NCI-H2107 (cell line): ENCODE measurements at regions not wholly inside any gene's neighbourhood (a gene's known extent, or its start where the extent isn't known, plus 50 kb on each side); places are given as distances from the start of the nearest gene placed in this dataset.
"Not testable (repeated sequence)": the region's sequence is repeated elsewhere in the genome, so short reads cannot be mapped to it uniquely, and the experiment has no call there.

Experiments used
- DNase-seq: peaks from one replicate; lab custom pipeline; 2025; lab: John Stamatoyannopoulos, UW

GRCh38 chr2:144986691-144987090 lies 466.8 kb upstream of the ZEB2 start:
- no peak for DNase-seq

GRCh38 chr2:144984038-144984437 lies 464.1 kb upstream of the ZEB2 start:
- no peak for DNase-seq

GRCh38 chr2:144983107-144983506 lies 463.2 kb upstream of the ZEB2 start:
- no peak for DNase-seq

- no peak for DNase-seq
Observed at GRCh38 chr2:144982481-144982880, 462.6 kb upstream of the ZEB2 start.

DNA sequence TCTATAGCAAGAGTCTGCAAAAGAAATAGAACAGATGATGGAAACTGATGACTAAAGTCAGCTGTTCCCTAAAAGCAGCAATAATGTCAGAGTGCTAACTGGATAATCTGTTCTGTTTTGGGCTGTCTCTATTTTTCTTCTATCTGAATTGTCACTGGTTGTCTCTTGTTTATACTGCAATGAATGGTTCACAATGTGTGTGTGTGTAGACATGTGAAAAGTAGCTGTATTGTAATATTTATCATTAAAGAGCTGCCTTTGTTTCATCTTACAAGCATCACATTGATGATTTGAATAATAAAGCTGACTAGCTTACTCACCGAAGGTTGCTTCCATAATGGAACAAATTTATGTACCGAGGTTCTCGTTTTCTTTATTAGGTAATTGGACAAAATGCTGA lies 456.0 kb upstream of the ZEB2 start:
- DNase-seq = no peak

DNA sequence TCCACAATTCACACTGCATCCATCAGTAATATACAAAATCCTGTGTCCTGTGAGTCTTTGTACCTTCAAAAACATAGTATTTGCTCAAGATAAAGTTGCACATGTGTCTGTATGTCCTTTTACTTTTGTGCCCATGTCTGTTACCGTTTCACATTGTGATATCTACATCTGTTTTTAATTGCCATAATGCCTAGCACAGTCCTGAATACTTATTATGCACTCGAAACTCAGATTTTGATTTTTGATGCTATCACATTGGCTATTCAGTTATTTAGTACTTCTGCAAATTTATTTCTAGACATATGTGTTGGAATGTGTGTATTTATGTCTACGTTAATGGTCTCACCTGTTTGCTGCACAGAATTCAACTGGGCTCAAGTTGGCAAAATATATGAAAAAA lies 452.8 kb upstream of the ZEB2 start:
- no peak for DNase-seq

DNA sequence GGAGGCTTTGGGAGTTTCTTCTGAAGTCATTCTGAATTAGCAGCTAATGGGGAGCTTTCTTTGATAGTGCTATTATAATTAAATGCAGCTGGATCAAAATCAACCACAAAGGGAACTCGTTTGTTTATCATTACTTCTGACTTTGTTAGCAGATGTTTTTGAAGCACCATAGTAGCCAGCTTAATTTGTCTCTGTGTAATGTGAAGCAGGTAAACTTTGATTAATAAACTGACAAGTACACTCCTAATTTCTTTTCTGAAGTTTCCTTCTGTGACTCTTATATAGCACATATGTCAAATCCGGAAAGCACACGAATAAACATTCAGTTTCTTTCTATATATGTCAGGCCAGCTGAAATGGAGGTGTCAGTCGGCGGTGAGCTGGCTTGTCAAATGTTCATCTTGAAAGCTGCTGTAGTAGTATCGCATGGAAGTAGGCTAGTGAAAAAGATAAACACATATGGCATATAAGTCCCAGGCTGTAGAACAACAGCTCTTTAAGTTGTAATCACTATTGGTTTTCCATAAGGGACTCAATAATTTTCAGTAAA lies 451.9 kb upstream of the ZEB2 start:
- DNase-seq = no peak

DNA sequence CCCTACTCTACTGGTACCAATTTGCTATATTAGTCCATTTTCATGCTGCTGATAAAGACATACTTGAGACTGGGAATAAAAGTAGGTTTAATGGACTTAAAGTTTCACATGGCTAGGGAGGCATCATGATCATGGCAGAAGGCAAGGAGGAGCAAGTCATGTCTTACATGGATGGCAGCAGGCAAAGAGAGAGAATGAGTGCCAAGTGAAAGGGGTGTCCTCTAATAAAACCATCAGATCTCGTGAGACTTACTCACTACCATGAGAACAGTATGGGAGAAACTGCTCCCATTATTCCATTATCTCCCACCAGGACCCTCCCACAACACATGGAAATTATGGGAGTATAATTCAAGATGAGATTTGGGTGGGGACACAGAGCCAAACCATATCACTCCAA lies 450.5 kb upstream of the ZEB2 start:
- DNase-seq = not testable (repeated sequence)

GRCh38 chr2:144969564-144969963 lies 449.6 kb upstream of the ZEB2 start:
- DNase-seq = not testable (repeated sequence)

DNA sequence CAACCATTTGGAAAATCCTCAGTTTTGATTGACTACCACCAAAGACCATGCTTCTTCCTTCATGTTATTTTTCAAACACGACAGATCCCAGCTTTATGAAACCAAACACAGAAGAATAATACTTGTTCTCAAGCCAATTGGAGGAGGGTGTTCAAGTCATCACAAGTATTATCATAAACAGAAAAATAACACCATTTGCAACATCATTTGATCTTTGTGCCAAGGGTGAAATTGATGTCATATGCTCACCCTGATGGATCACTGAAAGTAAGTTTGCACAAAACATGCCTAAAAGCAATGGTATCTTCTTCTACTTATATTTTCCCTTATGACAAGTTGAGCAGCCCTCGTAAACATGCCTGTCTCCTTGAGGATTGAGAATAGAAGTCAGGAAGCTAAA lies 448.0 kb upstream of the ZEB2 start:
- DNase-seq = no peak

GRCh38 chr2:144965172-144965571 lies 445.3 kb upstream of the ZEB2 start:
- DNase-seq = no peak

- DNase-seq = no peak
Observed at GRCh38 chr2:144963031-144963430, 443.1 kb upstream of the ZEB2 start.

GRCh38 chr2:144959416-144959815 lies 439.5 kb upstream of the ZEB2 start:
- no peak for DNase-seq

DNA sequence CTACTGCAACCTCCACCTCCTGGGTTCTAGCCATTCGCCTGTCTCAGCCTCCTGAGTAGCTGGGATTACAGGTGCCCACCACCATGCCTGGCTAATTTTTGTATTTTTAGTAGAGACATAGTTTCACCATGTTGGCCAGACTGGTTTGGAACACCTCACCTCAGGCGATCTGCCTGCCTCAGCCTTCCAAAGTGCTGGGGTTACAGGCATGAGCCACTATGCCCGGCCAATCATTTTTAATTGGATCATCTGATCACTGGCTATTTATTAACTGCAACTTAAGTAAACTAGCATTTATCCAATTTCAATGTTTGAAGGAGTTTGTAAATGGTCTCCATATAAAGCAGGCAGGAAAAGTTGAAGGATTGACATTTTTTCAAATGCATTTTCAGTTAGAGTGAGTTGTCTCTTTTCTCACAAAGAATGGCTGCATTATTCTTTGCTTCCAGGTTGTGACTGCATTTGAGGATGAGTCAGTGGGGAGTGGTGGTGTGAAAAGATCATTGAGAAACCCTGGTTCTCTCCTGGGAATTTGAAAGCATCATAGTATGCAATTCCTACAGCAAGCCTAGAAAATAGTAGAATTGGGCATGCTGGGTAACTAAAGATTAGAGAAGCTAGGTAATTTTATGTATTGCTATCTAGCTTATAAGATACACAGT lies 431.1 kb upstream of the ZEB2 start:
- no peak for DNase-seq

GRCh38 chr2:144948205-144948855 lies 428.4 kb upstream of the ZEB2 start:
- no peak for DNase-seq

DNA sequence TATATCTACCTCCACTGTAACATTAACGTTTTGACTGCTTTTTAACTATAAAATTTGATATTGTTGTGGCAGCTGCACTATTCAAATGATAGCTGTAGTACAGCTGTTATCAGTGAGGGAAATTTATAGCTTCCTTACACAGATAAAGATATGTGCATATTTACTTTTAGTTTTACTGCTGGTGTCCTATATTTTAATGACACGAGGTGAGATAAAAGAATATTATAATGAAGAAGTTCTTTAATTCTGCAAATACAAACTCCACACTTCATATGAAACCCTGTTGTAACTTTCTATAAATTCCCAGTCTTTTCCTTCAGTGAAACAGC lies 427.8 kb upstream of the ZEB2 start:
- no peak for DNase-seq

DNA sequence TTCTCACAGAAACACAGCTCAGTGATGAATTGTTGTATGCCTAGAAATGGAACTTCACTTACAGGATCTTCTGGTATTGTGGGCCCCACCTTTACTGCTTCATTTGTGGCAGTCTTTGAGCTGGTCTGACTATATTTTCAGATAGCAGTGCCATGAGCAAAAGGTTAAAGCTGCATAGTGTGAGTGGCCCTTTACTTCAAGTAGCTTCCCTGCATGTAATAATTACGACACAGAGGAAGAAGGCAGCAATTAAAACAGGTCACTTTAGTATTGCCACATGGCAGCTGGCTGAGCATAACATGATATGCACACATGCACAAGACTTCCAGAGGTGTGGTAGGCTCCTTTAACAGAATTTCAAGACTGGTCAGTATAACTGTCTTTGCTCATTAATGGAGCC lies 426.3 kb upstream of the ZEB2 start:
- DNase-seq = no peak

GRCh38 chr2:144944546-144945220 lies 424.8 kb upstream of the ZEB2 start:
- no peak for DNase-seq

GRCh38 chr2:144943986-144944385 lies 424.1 kb upstream of the ZEB2 start:
- no peak for DNase-seq

- no peak for DNase-seq
Observed at GRCh38 chr2:144943293-144943941, 423.5 kb upstream of the ZEB2 start.

- DNase-seq = no peak
Observed at GRCh38 chr2:144942516-144943256, 422.8 kb upstream of the ZEB2 start.
